ENCODE measurements at regions not wholly inside any gene's neighbourhood (a gene's known extent, or its start where the extent isn't known, plus 50 kb on each side); places are given as distances from the start of the nearest gene placed in this dataset.

GRCh38 chr4:159941076-159941475, 838.2 kb downstream of the RAPGEF2 start:
- POLR2A ChIA-PET: no interaction called here
- H3K4me2 ChIP-seq (ENCODE audit: low read depth, low read length): no peak overlapping the region
- no peaks in the 10 kb centered on the region for H3K4me1 ChIP-seq (ENCODE audit: insufficient read depth, low read length)
- ATAC-seq (no peak), DNase-seq (ENCODE audit: low spot score) (no peak), FAIRE-seq (no peak)
- no peak overlapping the region for H3K9ac ChIP-seq (ENCODE audit: insufficient read depth, low read depth, low read length)
- CTCF ChIA-PET (ENCODE audit: low intra/inter-chr PET ratio, low total read pairs): no interaction called here
- H3K36me3 ChIP-seq (replicated peaks in 1 of 2; ENCODE audit: control insufficient read depth in 1 of 2, insufficient read depth in 2 of 2, low read length in 2 of 2): no peaks in the 10 kb centered on the region
- WGBS (ENCODE audit: low lambda C conversion rate): 5% methylated on average over 3 of the region's 3 CpGs
- H3K79me2 ChIP-seq (ENCODE audit: insufficient read depth, low read length): no peaks in the 10 kb centered on the region
- H4K20me1 ChIP-seq (ENCODE audit: insufficient read depth, low read length): no peaks in the 10 kb centered on the region
- no peaks in the 10 kb centered on the region for H3K9me3 ChIP-seq (ENCODE audit: low read length)
- no peak overlapping the region for H2AFZ ChIP-seq (ENCODE audit: low read length)
- no peaks in the 10 kb centered on the region for H3K27me3 ChIP-seq (ENCODE audit: control insufficient read depth in 1 of 2, insufficient read depth in 2 of 2, low read length in 2 of 2)
- BruUV-seq (replicated peaks): no TSS peak
- no peak overlapping the region for H3K27ac ChIP-seq (ENCODE audit: extremely low read length, insufficient read depth, low read length)
- TF ChIP-seq SCMH1 (CRISPR knock-in tag; IDR thresholded peaks at IDR 0.05; ENCODE audit: borderline replicate concordance) (no peak), SOX13 (IDR thresholded peaks at IDR 0.05) (no peak), SOX13 (CRISPR knock-in tag; conservative IDR thresholded peaks at IDR 0.05 in 1 of 2, IDR thresholded peaks at IDR 0.05 in 1 of 2) (no peak), NFKB2 (CRISPR knock-in tag; IDR thresholded peaks at IDR 0.05; ENCODE audit: borderline replicate concordance) (no peak)
- intact Hi-C loops (cut with micrococcal nuclease; ENCODE audit: unreplicated experiment) (no loop called here), in situ Hi-C loops (cut with HindIII; ENCODE audit: extremely low pct_ligation_motif_present, low pct_unique_long_range_greater_than_20kb) (no loop called here)
- H3K4me3 ChIP-seq (replicated peaks in 1 of 3; ENCODE audit: insufficient read depth in 1 of 3, low read depth in 2 of 3, low read length in 3 of 3): no peak overlapping the region

- Histone ChIP-seq H3K9me3 (ENCODE audit: low read length) (no peaks in the 10 kb centered on the region), H3K4me2 (ENCODE audit: low read depth, low read length) (no peak overlapping the region), H3K9ac (ENCODE audit: insufficient read depth, low read depth, low read length) (no peak overlapping the region), H4K20me1 (ENCODE audit: insufficient read depth, low read length) (no peaks in the 10 kb centered on the region), H3K36me3 (replicated peaks in 1 of 2; ENCODE audit: control insufficient read depth in 1 of 2, insufficient read depth in 2 of 2, low read length in 2 of 2) (no peaks in the 10 kb centered on the region), H3K4me1 (ENCODE audit: insufficient read depth, low read length) (no peaks in the 10 kb centered on the region), H3K27ac (ENCODE audit: extremely low read length, insufficient read depth, low read length) (no peak overlapping the region), H3K79me2 (ENCODE audit: insufficient read depth, low read length) (no peaks in the 10 kb centered on the region), H3K27me3 (ENCODE audit: control insufficient read depth in 1 of 2, insufficient read depth in 2 of 2, low read length in 2 of 2) (no peaks in the 10 kb centered on the region), H3K4me3 (replicated peaks in 1 of 3; ENCODE audit: insufficient read depth in 1 of 3, low read depth in 2 of 3, low read length in 3 of 3) (no peak overlapping the region), H2AFZ (ENCODE audit: low read length) (no peak overlapping the region)
- no peak for FAIRE-seq
- in situ Hi-C loops (cut with HindIII; ENCODE audit: extremely low pct_ligation_motif_present, low pct_unique_long_range_greater_than_20kb) (no loop called here), intact Hi-C loops (cut with micrococcal nuclease; ENCODE audit: unreplicated experiment) (no loop called here)
- CTCF ChIA-PET (ENCODE audit: low intra/inter-chr PET ratio, low total read pairs): no interaction called here
- WGBS (ENCODE audit: low lambda C conversion rate): 11% methylated on average over 4 of the region's 4 CpGs
- no TSS peak for BruUV-seq (replicated peaks)
- DNase-seq (ENCODE audit: low spot score): no peak
- TF ChIP-seq ZBTB49 (CRISPR knock-in tag; IDR thresholded peaks at IDR 0.05; ENCODE audit: borderline replicate concordance) (no peak), TGIF2 (CRISPR knock-in tag; IDR thresholded peaks at IDR 0.05) (no peak), HOXA3 (CRISPR knock-in tag; IDR thresholded peaks at IDR 0.05) (no peak), TBX3 (IDR thresholded peaks at IDR 0.05; ENCODE audit: borderline replicate concordance) (no peak)
- ATAC-seq: no peak
- POLR2A ChIA-PET: no interaction called here
These were observed 841.6 kb downstream of the RAPGEF2 start for GRCh38 chr4:159944477-159944876.
